ENCODE measurements at regions not wholly inside any gene's neighbourhood (a gene's known extent, or its start where the extent isn't known, plus 50 kb on each side); places are given as distances from the start of the nearest gene placed in this dataset.

DNA sequence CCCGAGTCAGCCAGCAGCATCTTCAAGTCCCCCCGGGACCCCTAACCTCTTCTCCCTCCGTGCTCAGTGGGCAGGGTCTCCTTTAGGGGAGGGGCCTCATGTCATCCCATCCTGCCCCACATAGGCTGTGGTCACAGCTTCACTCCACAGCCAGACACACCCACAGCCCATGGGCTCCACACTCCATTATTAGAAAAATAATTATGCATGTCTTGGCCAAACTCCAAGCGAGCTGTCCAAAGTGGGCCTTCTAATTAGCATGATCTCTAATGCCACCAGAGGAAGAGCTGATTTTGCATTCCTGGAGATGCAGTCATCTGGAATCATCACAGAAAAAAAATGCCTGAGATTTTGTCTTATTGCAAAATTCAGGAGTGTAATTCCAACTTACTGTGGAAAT, 418.2 kb downstream of the IRX2 start:
- H3K9me3 ChIP-seq (ENCODE audit: insufficient read depth in 2 of 2, low read depth in 1 of 2, low read length in 1 of 2): no peaks in the 10 kb centered on the region
- peaks cover 0 to 6% of the 10 kb centered on the region in 2 experiments for H4K20me1 ChIP-seq (replicated peaks in 1 of 2; ENCODE audit: control insufficient read depth in 1 of 2, insufficient read depth in 2 of 2, low read length in 2 of 2)
- no peak overlapping the region for H4K8ac ChIP-seq (ENCODE audit: extremely low read depth, insufficient read depth, low read length)
- no peak overlapping the region for H4K91ac ChIP-seq (replicated peaks; ENCODE audit: insufficient read length, low read length)
- ChIA-PET POLR2A (ENCODE audit: partially characterized antibody) (interaction anchor here (0.6 kb wide), 1 partner anchor 14 kb away, joined by 3 read pairs; no protein-coding TSS in a partner anchor), CTCF (ENCODE audit: partially characterized antibody) (no interaction called here)
- no peaks in the 10 kb centered on the region; a peak in 2 of 8 replicates for H3K36me3 ChIP-seq (ENCODE audit: control insufficient read depth in 2 of 4, insufficient read depth in 4 of 4, low read length in 3 of 4)
- 85% methylated on average over 4 of the region's 4 CpGs; no CpG with 5 or more reads in 1 of the 2 experiments for WGBS, 2 experiments (ENCODE audit: extremely low coverage in 1 of 2, insufficient coverage in 1 of 2, insufficient read length in 1 of 2, insufficient replicate concordance in 2 of 2, low coverage in 1 of 2, low lambda C conversion rate in 2 of 2, missing lambda C conversion rate in 1 of 2)
- no peak overlapping the region for H2AK5ac ChIP-seq (ENCODE audit: low read depth, low read length)
- no peak overlapping the region for H3K4me2 ChIP-seq (ENCODE audit: insufficient read depth in 1 of 2, low read depth in 2 of 2, low read length in 2 of 2)
- no peak overlapping the region for H2BK5ac ChIP-seq (ENCODE audit: low read depth, low read length)
- H3K27ac ChIP-seq (ENCODE audit: low read depth, low read length): no peak overlapping the region
- H3K4me3 ChIP-seq (ENCODE audit: extremely low read depth in 1 of 4, insufficient read depth in 2 of 4, low read depth in 3 of 4, low read length in 4 of 4): no peak overlapping the region
- H4K5ac ChIP-seq (ENCODE audit: insufficient read length, low read depth, low read length): no peak overlapping the region
- FAIRE-seq (no peak), DNase-seq (ENCODE audit: low read depth in 1 of 2, low spot score in 2 of 2) (no peak)
- H3K79me1 ChIP-seq (ENCODE audit: low read depth, low read length): 0 out of 2 replicates have a peak, but pooled peaks cover 2% of the 10 kb centered on the region
- H2BK120ac ChIP-seq (replicated peaks; ENCODE audit: low read depth, low read length): no peak overlapping the region
- H3K56ac ChIP-seq (replicated peaks; ENCODE audit: insufficient read length, low read depth, low read length): no peak overlapping the region
- no peaks in the 10 kb centered on the region; a peak in 1 of 4 replicates for H3K79me2 ChIP-seq (ENCODE audit: control insufficient read depth in 1 of 2, insufficient read depth in 2 of 2, low read length in 2 of 2)
- TF ChIP-seq HDAC2 (IDR thresholded peaks at IDR 0.05; ENCODE audit: borderline replicate concordance in 1 of 2, low read depth in 2 of 2, low read length in 2 of 2) (no peak), RXRA (IDR thresholded peaks at IDR 0.05; ENCODE audit: insufficient read depth, low read depth, low read length) (no peak), KDM1A (IDR thresholded peaks at IDR 0.05; ENCODE audit: borderline replicate concordance, low read length) (no peak), HDAC6 (IDR thresholded peaks at IDR 0.05; ENCODE audit: low read depth, low read length) (no peak), GABPA (IDR thresholded peaks at IDR 0.05; ENCODE audit: borderline replicate concordance, insufficient read depth, low read length) (no peak), EGR1 (IDR thresholded peaks at IDR 0.05; ENCODE audit: borderline replicate concordance, low read depth, low read length) (no peak), SRF (IDR thresholded peaks at IDR 0.05; ENCODE audit: low read depth, low read length) (no peak), SAP30 (IDR thresholded peaks at IDR 0.05; ENCODE audit: insufficient read depth, insufficient replicate concordance, low read length) (no peak), SP4 (IDR thresholded peaks at IDR 0.05; ENCODE audit: low read length) (no peak), EZH2 (IDR thresholded peaks at IDR 0.05; ENCODE audit: low read depth, low read length, severe bottlenecking) (no peak), CBX8 (IDR thresholded peaks at IDR 0.05; ENCODE audit: borderline replicate concordance, low read depth, low read length) (no peak), RBBP5 (IDR thresholded peaks at IDR 0.05; ENCODE audit: borderline replicate concordance, low read depth, low read length) (no peak)
- TF ChIP-seq, protein P1, sequence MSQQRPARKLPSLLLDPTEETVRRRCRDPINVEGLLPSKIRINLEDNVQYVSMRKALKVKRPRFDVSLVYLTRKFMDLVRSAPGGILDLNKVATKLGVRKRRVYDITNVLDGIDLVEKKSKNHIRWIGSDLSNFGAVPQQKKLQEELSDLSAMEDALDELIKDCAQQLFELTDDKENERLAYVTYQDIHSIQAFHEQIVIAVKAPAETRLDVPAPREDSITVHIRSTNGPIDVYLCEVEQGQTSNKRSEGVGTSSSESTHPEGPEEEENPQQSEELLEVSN (IDR thresholded peaks at IDR 0.05): no peak
- H3K14ac ChIP-seq (ENCODE audit: insufficient read length): no peak overlapping the region
- H3K23ac ChIP-seq (ENCODE audit: insufficient read length): no peak overlapping the region
- peaks cover 0 to 12% (median under 1%) of the 10 kb centered on the region in 4 experiments; a peak in 1 of 7 replicates for H3K4me1 ChIP-seq (replicated peaks in 1 of 4; ENCODE audit: control insufficient read depth in 3 of 4, insufficient read depth in 4 of 4, low read length in 3 of 4)
- H2BK20ac ChIP-seq (ENCODE audit: low read length): no peak overlapping the region
- H3K27me3 ChIP-seq (replicated peaks in 1 of 4; ENCODE audit: control insufficient read depth in 3 of 4, extremely low read depth in 1 of 4, insufficient read depth in 3 of 4, low read length in 3 of 4): no peaks in the 10 kb centered on the region; a peak in 1 of 7 replicates
- H3K23me2 ChIP-seq (ENCODE audit: low read depth, low read length): no peaks in the 10 kb centered on the region
- H3K9ac ChIP-seq (replicated peaks in 1 of 4; ENCODE audit: extremely low read depth in 1 of 4, low read depth in 3 of 4, low read length in 3 of 4): no peak overlapping the region
- H3K4ac ChIP-seq (replicated peaks; ENCODE audit: insufficient read length, low read depth, low read length): no peak overlapping the region
- no peak overlapping the region for H2BK12ac ChIP-seq (ENCODE audit: low read depth, low read length)
- H3K18ac ChIP-seq (ENCODE audit: extremely low read depth, low read length): no peak overlapping the region
- no peak overlapping the region for H2BK15ac ChIP-seq (ENCODE audit: low read length)
- no peak overlapping the region for H2AFZ ChIP-seq (ENCODE audit: low read length)

All from H1 (cell line).